C1 segment of cervical spinal cord (tissue), 14 donors: ENCODE measurements at regions not wholly inside any gene's neighbourhood (a gene's known extent, or its start where the extent isn't known, plus 50 kb on each side); places are given as distances from the start of the nearest gene placed in this dataset.

Experiments
- DNase-seq, 14 donors: peaks; one replicate each; lab custom pipeline; 2025; lab: John Stamatoyannopoulos, UW

GRCh38 chrX:21056622-21057021 is 317.6 kb upstream of the CNKSR2 start:
- no peak for DNase-seq

- DNase-seq: no peak
Measured at GRCh38 chrX:21047034-21047455, 327.2 kb upstream of the CNKSR2 start.

GRCh38 chrX:21014326-21014725 is 359.9 kb upstream of the CNKSR2 start:
- DNase-seq: no peak

- no peak for DNase-seq
Measured at GRCh38 chrX:21004835-21005234, 369.4 kb upstream of the CNKSR2 start.

GRCh38 chrX:20995829-20996228 is 378.4 kb upstream of the CNKSR2 start:
- DNase-seq: no peak

GRCh38 chrX:20989361-20989760 is 384.9 kb upstream of the CNKSR2 start:
- no peak for DNase-seq

GRCh38 chrX:20988804-20989203 is 385.4 kb upstream of the CNKSR2 start:
- no peak for DNase-seq

- DNase-seq: no peak
Measured at GRCh38 chrX:20988118-20988517, 386.1 kb upstream of the CNKSR2 start.

GRCh38 chrX:20980426-20980825 is 393.8 kb upstream of the CNKSR2 start:
- no peak for DNase-seq

GRCh38 chrX:20974326-20974725 is 399.9 kb upstream of the CNKSR2 start:
- DNase-seq: no peak

- no peak for DNase-seq
Measured at GRCh38 chrX:20973038-20973437, 401.2 kb upstream of the CNKSR2 start.

GRCh38 chrX:20971250-20971649 is 403.0 kb upstream of the CNKSR2 start:
- DNase-seq: no peak

- DNase-seq: no peak
Measured at GRCh38 chrX:20969565-20969964, 404.7 kb upstream of the CNKSR2 start.

- DNase-seq: no peak
Measured at GRCh38 chrX:20968996-20969395, 405.2 kb upstream of the CNKSR2 start.

- no peak for DNase-seq
Measured at GRCh38 chrX:20967725-20968124, 406.5 kb upstream of the CNKSR2 start.

- DNase-seq: no peak
Measured at GRCh38 chrX:20965270-20966044, 408.8 kb upstream of the CNKSR2 start.

- DNase-seq: no peak
Measured at GRCh38 chrX:20954014-20954413, 420.2 kb upstream of the CNKSR2 start.

- DNase-seq: no peak
Measured at GRCh38 chrX:20952180-20952579, 422.0 kb upstream of the CNKSR2 start.

GRCh38 chrX:20951016-20951810 is 423.0 kb upstream of the CNKSR2 start:
- no peak for DNase-seq

- DNase-seq: no peak
Measured at GRCh38 chrX:20947411-20947912, 426.8 kb upstream of the CNKSR2 start.

- DNase-seq: no peak
Measured at GRCh38 chrX:20913760-20914159, 460.5 kb upstream of the CNKSR2 start.

- no peak for DNase-seq
Measured at GRCh38 chrX:20906571-20906970, 467.6 kb upstream of the CNKSR2 start.

- DNase-seq: no peak
Measured at GRCh38 chrX:20884565-20884964, 489.7 kb upstream of the CNKSR2 start.
